HG02885 (cell line): ENCODE measurements at regions not wholly inside any gene's neighbourhood (a gene's known extent, or its start where the extent isn't known, plus 50 kb on each side); places are given as distances from the start of the nearest gene placed in this dataset.

Source experiments
- ATAC-seq: cut with Tn5 transposase; IDR thresholded peaks from one replicate; pipeline ENCODE4 v1.9.1; 2021; ENCODE audit warnings: mild to moderate bottlenecking; ENCODE audit not compliant: unreplicated experiment, poor library complexity

- no peak for ATAC-seq
These were observed 52.3 kb downstream of the HDGFL1 start for GRCh38 chr6:22621701-22622100.

GRCh38 chr6:22622351-22622750 lies 53.0 kb downstream of the HDGFL1 start:
- ATAC-seq: no peak

- no peak for ATAC-seq
These were observed 53.4 kb downstream of the HDGFL1 start for GRCh38 chr6:22622813-22623212.

DNA sequence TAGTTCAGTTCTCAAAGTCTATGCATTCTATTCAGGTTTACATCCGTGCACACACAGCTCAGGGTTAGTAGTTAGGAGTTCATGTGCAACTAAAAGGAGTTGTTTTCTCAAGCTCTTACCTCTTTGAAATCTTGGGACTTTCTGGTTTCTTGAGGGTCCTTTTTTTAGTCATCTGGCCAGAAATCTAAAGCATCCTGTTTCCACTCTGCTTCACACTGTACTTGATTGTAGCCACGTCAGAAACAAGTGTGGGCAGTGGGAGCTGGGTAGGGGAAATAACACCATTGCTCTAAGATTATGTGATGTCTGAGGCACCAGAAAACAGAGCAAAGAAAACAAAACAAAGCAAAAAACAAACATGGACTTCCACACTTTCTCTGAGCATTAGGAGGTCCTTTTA lies 58.3 kb downstream of the HDGFL1 start:
- ATAC-seq: no peak

DNA sequence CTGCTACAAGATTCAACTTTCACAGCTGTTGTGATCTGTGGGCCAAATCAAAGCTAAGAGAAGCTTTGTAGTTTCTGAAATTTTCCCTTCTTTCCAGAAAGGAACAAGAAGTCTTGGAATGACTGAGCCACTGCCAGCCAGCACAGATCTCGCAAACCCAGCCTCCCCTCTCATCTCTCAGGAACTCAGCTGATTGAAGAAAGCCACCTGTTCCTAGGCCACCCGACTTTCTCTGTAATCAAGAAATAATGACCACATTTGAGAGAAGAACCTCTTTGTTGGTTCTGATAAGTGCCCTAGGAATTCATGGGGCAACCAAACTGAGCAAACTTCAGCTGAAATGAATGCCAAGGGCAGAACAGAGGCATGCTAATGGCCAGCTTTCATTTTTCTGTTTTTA lies 61.7 kb downstream of the HDGFL1 start:
- ATAC-seq: no peak

GRCh38 chr6:22632581-22633145 lies 63.3 kb downstream of the HDGFL1 start:
- no peak for ATAC-seq

- no peak for ATAC-seq
These were observed 67.1 kb downstream of the HDGFL1 start for GRCh38 chr6:22636452-22636851.

GRCh38 chr6:22637782-22638181 lies 68.4 kb downstream of the HDGFL1 start:
- no peak for ATAC-seq

GRCh38 chr6:22638320-22638719 lies 69.0 kb downstream of the HDGFL1 start:
- ATAC-seq: no peak

- ATAC-seq: no peak
These were observed 72.9 kb downstream of the HDGFL1 start for GRCh38 chr6:22642254-22642653.

DNA sequence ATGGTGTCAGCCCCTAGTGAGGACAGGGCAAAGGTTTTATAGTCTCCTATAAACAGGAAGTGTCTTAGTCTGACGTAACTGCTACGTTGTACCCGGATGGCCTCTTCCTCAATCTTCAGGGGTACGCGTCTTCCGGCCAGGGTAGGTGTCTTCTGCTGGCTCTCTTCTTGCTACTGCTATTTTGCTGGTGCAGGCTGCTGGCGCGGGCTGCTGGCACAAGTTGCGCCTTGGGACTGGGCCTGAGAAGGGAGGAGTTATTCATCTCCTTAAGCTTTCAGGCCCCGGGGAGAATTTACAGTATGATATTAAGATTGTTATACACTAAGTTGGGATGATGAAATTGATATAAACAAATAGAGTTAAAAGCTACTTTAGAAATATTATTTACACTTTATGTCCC lies 74.4 kb downstream of the HDGFL1 start:
- ATAC-seq: no peak

- ATAC-seq: no peak
These were observed 78.4 kb downstream of the HDGFL1 start for GRCh38 chr6:22647719-22648118.

- ATAC-seq: no peak
These were observed 82.4 kb downstream of the HDGFL1 start for GRCh38 chr6:22651731-22652130.

- ATAC-seq: no peak
These were observed 84.7 kb downstream of the HDGFL1 start for GRCh38 chr6:22653980-22654610.

- no peak for ATAC-seq
These were observed 87.5 kb downstream of the HDGFL1 start for GRCh38 chr6:22656706-22657351.

- no peak for ATAC-seq
These were observed 88.1 kb downstream of the HDGFL1 start for GRCh38 chr6:22657352-22657980.

DNA sequence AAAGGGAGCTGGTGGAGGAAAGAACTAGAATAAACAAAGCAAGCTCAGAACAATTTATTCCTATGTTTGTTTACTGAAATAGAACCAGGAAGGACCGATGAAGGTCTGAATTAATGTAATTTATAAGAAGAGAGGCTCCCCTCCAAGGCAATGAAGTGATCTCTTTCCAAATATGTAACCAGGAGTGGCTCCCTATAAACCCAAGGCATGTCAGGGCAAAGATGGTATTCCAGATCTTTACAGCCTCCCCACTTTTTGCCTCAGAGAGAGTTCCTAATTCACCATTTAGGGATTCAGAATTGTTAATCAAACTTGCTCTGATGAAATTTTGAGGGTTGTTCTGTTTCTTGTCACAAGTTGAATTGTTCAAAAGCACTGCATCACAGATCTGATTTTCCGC lies 88.8 kb downstream of the HDGFL1 start:
- no peak for ATAC-seq

DNA sequence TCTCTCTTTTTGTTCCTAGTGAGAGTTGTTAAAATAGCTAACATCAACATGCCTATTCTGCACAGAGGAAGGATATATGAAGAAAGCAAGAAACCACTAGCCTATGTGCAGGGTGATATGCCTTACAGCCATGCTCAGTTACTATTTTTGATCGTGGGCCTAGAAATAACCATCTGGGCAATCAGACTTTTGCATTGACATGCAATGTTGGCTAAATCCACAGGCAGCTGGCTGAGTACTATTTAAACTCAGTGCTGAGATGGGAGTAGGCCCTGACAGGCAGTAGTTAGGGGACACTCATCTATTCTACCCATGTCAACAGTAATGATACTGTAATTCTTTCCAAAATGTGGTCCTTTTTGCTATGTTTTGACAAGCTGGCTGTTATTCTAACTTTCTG lies 89.6 kb downstream of the HDGFL1 start:
- ATAC-seq: no peak

DNA sequence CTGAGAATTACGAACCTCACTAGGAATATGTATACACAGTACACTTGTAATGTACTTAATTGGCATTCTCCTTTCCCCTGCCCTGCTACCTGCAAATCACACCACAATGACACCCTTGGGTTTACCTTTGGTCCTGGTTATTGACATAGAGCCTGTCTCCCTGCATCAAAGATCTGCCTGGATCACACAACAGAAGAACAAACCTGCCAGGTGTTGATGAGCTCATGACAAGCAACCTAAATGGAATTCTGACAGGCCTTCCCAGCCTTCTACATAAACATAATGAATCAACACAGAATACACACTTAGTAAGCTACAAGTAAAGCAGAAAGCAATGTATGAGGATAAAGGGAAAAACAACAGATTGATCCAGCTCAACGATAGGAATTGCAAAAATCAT lies 95.6 kb downstream of the HDGFL1 start:
- no peak for ATAC-seq

GRCh38 chr6:22666021-22666420 lies 96.7 kb downstream of the HDGFL1 start:
- ATAC-seq: no peak

GRCh38 chr6:22666586-22666985 lies 97.2 kb downstream of the HDGFL1 start:
- no peak for ATAC-seq

DNA sequence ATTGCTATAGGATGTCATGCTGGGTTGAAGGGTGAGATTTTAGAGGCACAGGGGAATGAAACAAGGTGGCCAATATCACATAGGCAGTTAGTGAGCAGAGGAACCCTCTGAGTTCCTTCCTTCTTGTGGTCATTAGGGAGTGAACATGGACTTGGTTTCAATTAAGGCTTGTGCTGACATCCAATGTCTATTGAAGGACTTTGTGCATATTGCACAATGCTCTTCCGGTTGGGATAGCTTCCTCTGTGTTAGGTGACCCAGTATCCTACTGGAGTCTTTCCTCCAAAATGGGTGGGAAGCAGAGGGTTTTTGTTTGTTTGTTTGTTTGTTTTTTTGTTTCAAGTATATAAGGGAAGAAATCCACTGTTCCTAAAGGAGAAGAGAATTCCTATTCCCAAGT lies 98.5 kb downstream of the HDGFL1 start:
- no peak for ATAC-seq
